ENCODE measurements at regions not wholly inside any gene's neighbourhood (a gene's known extent, or its start where the extent isn't known, plus 50 kb on each side); places are given as distances from the start of the nearest gene placed in this dataset.

DNA sequence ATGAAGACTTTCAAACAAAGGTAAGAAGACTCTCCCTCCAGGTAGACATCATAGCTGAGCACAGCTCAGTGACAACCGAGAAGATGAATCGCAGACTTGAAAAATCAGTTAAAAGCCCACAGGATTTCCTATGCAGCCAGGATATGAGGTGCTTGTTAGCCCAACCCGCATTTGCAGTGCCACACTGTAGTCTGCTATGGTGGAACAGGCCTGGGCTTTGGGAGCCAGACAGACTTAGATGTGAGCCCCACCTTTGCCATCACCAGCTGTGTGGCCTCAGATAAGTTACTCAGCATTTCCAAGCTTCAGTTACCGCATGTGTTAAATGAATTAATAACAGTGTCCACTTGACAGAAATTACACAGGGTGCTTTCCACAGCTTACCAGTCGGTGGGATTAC lies 204.4 kb upstream of the HS3ST3A1 start:
- no peaks in the 10 kb centered on the region for H3K36me3 ChIP-seq (ENCODE audit: insufficient read depth)
- H2AFZ ChIP-seq, result no peak overlapping the region
- TF ChIP-seq JUNB (IDR thresholded peaks at IDR 0.05; ENCODE audit: unreplicated experiment) (no peak), POLR2AphosphoS5 (IDR thresholded peaks at IDR 0.05; ENCODE audit: low read depth) (no peak), EZH2 (IDR thresholded peaks at IDR 0.05; ENCODE audit: low read depth, unreplicated experiment) (no peak), EZH2phosphoT487 (IDR thresholded peaks at IDR 0.05; ENCODE audit: unreplicated experiment) (no peak), CREB1 (CRISPR knock-in tag; IDR thresholded peaks at IDR 0.05; ENCODE audit: low read depth) (no peak)
- no peaks in the 10 kb centered on the region for H3F3A ChIP-seq (replicated peaks; ENCODE audit: low read depth)
- no peaks in the 10 kb centered on the region for H3K4me1 Mint-ChIP-seq
- no peak overlapping the region for H3K4me2 ChIP-seq
- no peak overlapping the region for H3K4me3 Mint-ChIP-seq
- ATAC-seq (no peak), DNase-seq (ENCODE audit: low spot score) (no peak)
- H3K27me3 ChIP-seq (ENCODE audit: insufficient read depth), result no peaks in the 10 kb centered on the region
- no peaks in the 10 kb centered on the region for H3K9me3 Mint-ChIP-seq
- H3K4me3 ChIP-seq, result no peak overlapping the region
- H3K79me2 ChIP-seq (replicated peaks; ENCODE audit: insufficient read depth), result no peaks in the 10 kb centered on the region
- peaks cover 2% of the 10 kb centered on the region; the same call in 1 of the 3 replicates for H3K36me3 Mint-ChIP-seq (ENCODE audit: low read depth)
- no peaks in the 10 kb centered on the region for H3K9me2 ChIP-seq (ENCODE audit: insufficient read depth)
- no peak overlapping the region for H3K27ac Mint-ChIP-seq
- no peaks in the 10 kb centered on the region for H3K27me3 Mint-ChIP-seq (ENCODE audit: insufficient read depth, low read depth, poor library complexity)
- H3K4me1 ChIP-seq (ENCODE audit: insufficient read depth), result no peaks in the 10 kb centered on the region
- no peak overlapping the region for H3K27ac ChIP-seq (ENCODE audit: low read depth)
- no peaks in the 10 kb centered on the region for H4K20me1 ChIP-seq (replicated peaks; ENCODE audit: insufficient read depth)

DNA sequence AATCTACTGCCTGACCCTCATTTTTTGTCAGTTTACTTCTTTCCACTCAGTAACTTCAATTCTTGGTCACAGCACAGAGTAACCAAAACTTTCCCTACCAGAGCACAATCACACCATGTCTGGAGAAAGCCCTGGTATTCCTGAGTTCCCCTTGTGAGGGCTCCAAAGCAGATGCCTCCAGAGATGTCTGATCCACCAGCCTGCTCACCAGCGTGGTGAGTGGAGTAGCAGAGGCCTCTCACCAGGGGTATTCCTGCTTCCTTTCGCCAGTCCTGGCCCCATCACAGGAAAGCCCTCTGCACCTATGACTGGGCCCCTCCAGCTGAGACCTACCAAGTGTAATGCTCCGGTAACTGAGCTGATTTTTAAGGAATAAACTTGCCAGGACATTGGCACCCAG lies 205.4 kb upstream of the HS3ST3A1 start:
- ATAC-seq, result no peak
- H3K4me1 Mint-ChIP-seq, result no peaks in the 10 kb centered on the region
- no peak for TF ChIP-seq NANOG (IDR thresholded peaks at IDR 0.05; ENCODE audit: borderline replicate concordance)
- TF ChIP-seq, protein P1, sequence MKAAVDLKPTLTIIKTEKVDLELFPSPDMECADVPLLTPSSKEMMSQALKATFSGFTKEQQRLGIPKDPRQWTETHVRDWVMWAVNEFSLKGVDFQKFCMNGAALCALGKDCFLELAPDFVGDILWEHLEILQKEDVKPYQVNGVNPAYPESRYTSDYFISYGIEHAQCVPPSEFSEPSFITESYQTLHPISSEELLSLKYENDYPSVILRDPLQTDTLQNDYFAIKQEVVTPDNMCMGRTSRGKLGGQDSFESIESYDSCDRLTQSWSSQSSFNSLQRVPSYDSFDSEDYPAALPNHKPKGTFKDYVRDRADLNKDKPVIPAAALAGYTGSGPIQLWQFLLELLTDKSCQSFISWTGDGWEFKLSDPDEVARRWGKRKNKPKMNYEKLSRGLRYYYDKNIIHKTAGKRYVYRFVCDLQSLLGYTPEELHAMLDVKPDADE (IDR thresholded peaks at IDR 0.05), result no peak
- no peak for TF ChIP-seq CTCF (conservative IDR thresholded peaks at IDR 0.05; ENCODE audit: low read depth in 2 of 2)
- TF ChIP-seq, protein P2, sequence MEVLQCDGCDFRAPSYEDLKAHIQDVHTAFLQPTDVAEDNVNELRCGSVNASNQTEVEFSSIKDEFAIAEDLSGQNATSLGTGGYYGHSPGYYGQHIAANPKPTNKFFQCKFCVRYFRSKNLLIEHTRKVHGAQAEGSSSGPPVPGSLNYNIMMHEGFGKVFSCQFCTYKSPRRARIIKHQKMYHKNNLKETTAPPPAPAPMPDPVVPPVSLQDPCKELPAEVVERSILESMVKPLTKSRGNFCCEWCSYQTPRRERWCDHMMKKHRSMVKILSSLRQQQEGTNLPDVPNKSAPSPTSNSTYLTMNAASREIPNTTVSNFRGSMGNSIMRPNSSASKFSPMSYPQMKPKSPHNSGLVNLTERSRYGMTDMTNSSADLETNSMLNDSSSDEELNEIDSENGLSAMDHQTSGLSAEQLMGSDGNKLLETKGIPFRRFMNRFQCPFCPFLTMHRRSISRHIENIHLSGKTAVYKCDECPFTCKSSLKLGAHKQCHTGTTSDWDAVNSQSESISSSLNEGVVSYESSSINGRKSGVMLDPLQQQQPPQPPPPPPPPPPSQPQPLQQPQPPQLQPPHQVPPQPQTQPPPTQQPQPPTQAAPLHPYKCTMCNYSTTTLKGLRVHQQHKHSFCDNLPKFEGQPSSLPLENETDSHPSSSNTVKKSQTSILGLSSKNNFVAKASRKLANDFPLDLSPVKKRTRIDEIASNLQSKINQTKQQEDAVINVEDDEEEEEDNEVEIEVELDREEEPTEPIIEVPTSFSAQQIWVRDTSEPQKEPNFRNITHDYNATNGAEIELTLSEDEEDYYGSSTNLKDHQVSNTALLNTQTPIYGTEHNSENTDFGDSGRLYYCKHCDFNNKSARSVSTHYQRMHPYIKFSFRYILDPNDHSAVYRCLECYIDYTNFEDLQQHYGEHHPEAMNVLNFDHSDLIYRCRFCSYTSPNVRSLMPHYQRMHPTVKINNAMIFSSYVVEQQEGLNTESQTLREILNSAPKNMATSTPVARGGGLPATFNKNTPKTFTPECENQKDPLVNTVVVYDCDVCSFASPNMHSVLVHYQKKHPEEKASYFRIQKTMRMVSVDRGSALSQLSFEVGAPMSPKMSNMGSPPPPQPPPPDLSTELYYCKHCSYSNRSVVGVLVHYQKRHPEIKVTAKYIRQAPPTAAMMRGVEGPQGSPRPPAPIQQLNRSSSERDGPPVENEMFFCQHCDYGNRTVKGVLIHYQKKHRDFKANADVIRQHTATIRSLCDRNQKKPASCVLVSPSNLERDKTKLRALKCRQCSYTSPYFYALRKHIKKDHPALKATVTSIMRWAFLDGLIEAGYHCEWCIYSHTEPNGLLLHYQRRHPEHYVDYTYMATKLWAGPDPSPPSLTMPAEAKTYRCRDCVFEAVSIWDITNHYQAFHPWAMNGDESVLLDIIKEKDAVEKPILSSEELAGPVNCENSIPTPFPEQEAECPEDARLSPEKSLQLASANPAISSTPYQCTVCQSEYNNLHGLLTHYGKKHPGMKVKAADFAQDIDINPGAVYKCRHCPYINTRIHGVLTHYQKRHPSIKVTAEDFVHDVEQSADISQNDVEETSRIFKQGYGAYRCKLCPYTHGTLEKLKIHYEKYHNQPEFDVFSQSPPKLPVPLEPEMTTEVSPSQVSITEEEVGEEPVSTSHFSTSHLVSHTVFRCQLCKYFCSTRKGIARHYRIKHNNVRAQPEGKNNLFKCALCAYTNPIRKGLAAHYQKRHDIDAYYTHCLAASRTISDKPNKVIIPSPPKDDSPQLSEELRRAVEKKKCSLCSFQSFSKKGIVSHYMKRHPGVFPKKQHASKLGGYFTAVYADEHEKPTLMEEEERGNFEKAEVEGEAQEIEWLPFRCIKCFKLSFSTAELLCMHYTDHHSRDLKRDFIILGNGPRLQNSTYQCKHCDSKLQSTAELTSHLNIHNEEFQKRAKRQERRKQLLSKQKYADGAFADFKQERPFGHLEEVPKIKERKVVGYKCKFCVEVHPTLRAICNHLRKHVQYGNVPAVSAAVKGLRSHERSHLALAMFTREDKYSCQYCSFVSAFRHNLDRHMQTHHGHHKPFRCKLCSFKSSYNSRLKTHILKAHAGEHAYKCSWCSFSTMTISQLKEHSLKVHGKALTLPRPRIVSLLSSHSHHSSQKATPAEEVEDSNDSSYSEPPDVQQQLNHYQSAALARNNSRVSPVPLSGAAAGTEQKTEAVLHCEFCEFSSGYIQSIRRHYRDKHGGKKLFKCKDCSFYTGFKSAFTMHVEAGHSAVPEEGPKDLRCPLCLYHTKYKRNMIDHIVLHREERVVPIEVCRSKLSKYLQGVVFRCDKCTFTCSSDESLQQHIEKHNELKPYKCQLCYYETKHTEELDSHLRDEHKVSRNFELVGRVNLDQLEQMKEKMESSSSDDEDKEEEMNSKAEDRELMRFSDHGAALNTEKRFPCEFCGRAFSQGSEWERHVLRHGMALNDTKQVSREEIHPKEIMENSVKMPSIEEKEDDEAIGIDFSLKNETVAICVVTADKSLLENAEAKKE (CRISPR knock-in tag; IDR thresholded peaks at IDR 0.05), result no peak
- no peak for TF ChIP-seq STAT1 (IDR thresholded peaks at IDR 0.05; ENCODE audit: unreplicated experiment)
- TF ChIP-seq CREB1 (CRISPR knock-in tag; IDR thresholded peaks at IDR 0.05; ENCODE audit: low read depth), result no peak
- no peak for TF ChIP-seq EZH2 (IDR thresholded peaks at IDR 0.05; ENCODE audit: low read depth, unreplicated experiment)
- no peak for TF ChIP-seq ZNF331 (CRISPR knock-in tag; IDR thresholded peaks at IDR 0.05; ENCODE audit: low read depth)
- TF ChIP-seq EZH2phosphoT487 (IDR thresholded peaks at IDR 0.05; ENCODE audit: unreplicated experiment), result no peak

More for the DNA sequence above, 205.4 kb upstream of the HS3ST3A1 start:
- no peaks in the 10 kb centered on the region for H3K27me3 Mint-ChIP-seq (ENCODE audit: insufficient read depth, low read depth, poor library complexity)
- no peaks in the 10 kb centered on the region for H3K9me2 ChIP-seq (ENCODE audit: insufficient read depth)
- H3K4me1 ChIP-seq (ENCODE audit: insufficient read depth), result no peaks in the 10 kb centered on the region
- no peaks in the 10 kb centered on the region for H4K20me1 ChIP-seq (replicated peaks; ENCODE audit: insufficient read depth)
- no peak overlapping the region for H2AFZ ChIP-seq
- H3K27ac ChIP-seq (ENCODE audit: low read depth), result no peak overlapping the region
- no peak overlapping the region for H3K4me3 ChIP-seq
- no peak overlapping the region for H3K27ac Mint-ChIP-seq
- H3K4me3 Mint-ChIP-seq, result no peak overlapping the region
- no peak overlapping the region for H3K4me2 ChIP-seq
- no peak for DNase-seq (ENCODE audit: low spot score)
- no peaks in the 10 kb centered on the region for H3K79me2 ChIP-seq (replicated peaks; ENCODE audit: insufficient read depth)
- no peaks in the 10 kb centered on the region for H3K9me3 Mint-ChIP-seq
- no peaks in the 10 kb centered on the region for H3K27me3 ChIP-seq (ENCODE audit: insufficient read depth)
- no peaks in the 10 kb centered on the region for H3K36me3 ChIP-seq (ENCODE audit: insufficient read depth)
- H3F3A ChIP-seq (replicated peaks; ENCODE audit: low read depth), result no peaks in the 10 kb centered on the region
- H3K36me3 Mint-ChIP-seq (ENCODE audit: low read depth), result peaks cover 2% of the 10 kb centered on the region; the same call in 1 of the 3 replicates

Data from GM23338 (cell line).